Psoas muscle (tissue), 7 donors: ENCODE measurements at regions not wholly inside any gene's neighbourhood (a gene's known extent, or its start where the extent isn't known, plus 50 kb on each side); places are given as distances from the start of the nearest gene placed in this dataset.
A peak's percentile ranks its signal among the peaks of the same experiment; 100 is the strongest.

Experiments
- ATAC-seq, 4 donors: fragments of 200-7000 bp; cut with Tn5 transposase; one replicate each; pipeline ENCODE4 v1.9.1; 2020; ENCODE audit warnings: moderate library complexity in 3 of 4, mild to moderate bottlenecking in 2 of 4
- DNase-seq, 2 donors: peaks; one replicate each; pipeline ENCODE4 v3.0.0-alpha.2; 2020
- H3K27ac ChIP-seq: fragments of 200-600 bp; one replicate; pipeline ENCODE4 v1.8.0; 2022
- H3K27me3 ChIP-seq, 3 donors: fragments of 200-600 bp in 1 of 3; one replicate each; pipeline versions ENCODE4 v1.6.1 to v1.8.0; 2013 to 2022; ENCODE audit warnings: low read length in 2 of 3, mild to moderate bottlenecking in 2 of 3, moderate library complexity in 1 of 3; ENCODE audit not compliant: insufficient read depth in 3 of 3
- H3K36me3 ChIP-seq, 2 donors: fragments of 200-600 bp in 1 of 2; one replicate each; pipeline versions ENCODE4 v1.6.1 to v1.8.0; 2013 to 2022; ENCODE audit warnings: low read depth in 1 of 2, mild to moderate bottlenecking in 1 of 2, moderate library complexity in 1 of 2; ENCODE audit not compliant: insufficient read depth in 1 of 2
- H3K4me1 ChIP-seq: fragments of 200-600 bp; one replicate; pipeline ENCODE4 v1.8.0; 2022
- H3K4me3 ChIP-seq: fragments of 200-600 bp; one replicate; pipeline ENCODE4 v1.8.0; 2022; ENCODE audit warnings: mild to moderate bottlenecking
- H3K9me3 ChIP-seq: fragments of 200-600 bp; one replicate; pipeline ENCODE4 v1.8.0; 2022
- CTCF ChIP-seq: fragments of 200-600 bp; IDR thresholded peaks from one replicate; pipeline ENCODE4 v1.8.0; 2022; ENCODE audit warnings: antibody characterized with exemption
- WGBS, 3 donors: extraction: QIAGEN DNeasy Blood & Tissue Kit; methylation state at CpG; one replicate each; pipeline versions ENCODE4 v1.1.6 to v1.1.7; 2013; 5-methylcytosine and 5-hydroxymethylcytosine counted together
- intact Hi-C, 2 donors: fragments of 100-400 bp; cut with DNase I; formaldehyde crosslinking; loops; one replicate each; pipeline versions ENCODE4 v1.11.0 to v1.14.2; 2022
- donor health status: healthy with polysubstance abuse.
- donor health status: DM: no; HTN: no; CAD: no; lungs with moderate emphysema.
- donor health status: Bipolar disorder and iron deficiency.
- donor health status: healthy.
- donor health status: DM: yes; HTN: yes; CAD: no.
- donor health status: DM: no; HTN: no; CAD: no.
- donor health status: DM: yes; HTN: yes; CAD: no.

GRCh38 chr20:40108321-40108720 lies 580.7 kb downstream of the MAFB start:
- intact Hi-C loops, result no loop called here
- no peak overlapping the region for H3K27ac ChIP-seq
- peaks cover 13% of the 10 kb centered on the region for H3K4me1 ChIP-seq
- WGBS, 3 donors, result 19 to 35% (median 21%) methylated on average over 7 of the region's 7 CpGs
- no peaks in the 10 kb centered on the region for H3K36me3 ChIP-seq
- peak in 1 of 4 donors; percentile 50 for ATAC-seq
- H3K9me3 ChIP-seq, result no peaks in the 10 kb centered on the region
- no peak overlapping the region for H3K4me3 ChIP-seq
- H3K27me3 ChIP-seq, result peaks cover 0 to 2% (median 0%) of the 10 kb centered on the region in 3 donors
- DNase-seq, result peak in 1 of 2 donors; percentile 57
- TF ChIP-seq CTCF, result no peak

GRCh38 chr20:40104959-40105358 lies 584.1 kb downstream of the MAFB start:
- no peak overlapping the region for H3K4me3 ChIP-seq
- no peaks in the 10 kb centered on the region for H3K9me3 ChIP-seq
- peaks cover 13% of the 10 kb centered on the region for H3K4me1 ChIP-seq
- DNase-seq (no peak), ATAC-seq (no peak)
- 73 to 81% (median 75%) methylated on average over 5 of the region's 5 CpGs for WGBS, 3 donors
- H3K27ac ChIP-seq, result no peak overlapping the region
- intact Hi-C loops, result no loop called here
- TF ChIP-seq CTCF, result no peak
- no peaks in the 10 kb centered on the region for H3K36me3 ChIP-seq
- peaks cover 0 to 2% (median 0%) of the 10 kb centered on the region in 3 donors for H3K27me3 ChIP-seq

GRCh38 chr20:40103420-40103819 lies 585.6 kb downstream of the MAFB start:
- DNase-seq (no peak), ATAC-seq (no peak)
- H3K9me3 ChIP-seq, result no peaks in the 10 kb centered on the region
- H3K4me1 ChIP-seq, result peaks cover 8% of the 10 kb centered on the region
- H3K36me3 ChIP-seq, result no peaks in the 10 kb centered on the region
- WGBS, 3 donors, result 76 to 88% (median 81%) methylated on average over 3 of the region's 3 CpGs
- H3K27ac ChIP-seq, result no peak overlapping the region
- no peak overlapping the region for H3K4me3 ChIP-seq
- TF ChIP-seq CTCF, result no peak
- H3K27me3 ChIP-seq, result no peaks in the 10 kb centered on the region
- intact Hi-C loops, result no loop called here

GRCh38 chr20:40101560-40101959 lies 587.5 kb downstream of the MAFB start:
- no peaks in the 10 kb centered on the region for H3K9me3 ChIP-seq
- no peak for TF ChIP-seq CTCF
- ATAC-seq (no peak), DNase-seq (no peak)
- no peaks in the 10 kb centered on the region for H3K36me3 ChIP-seq
- no peak overlapping the region for H3K4me3 ChIP-seq
- no peaks in the 10 kb centered on the region for H3K4me1 ChIP-seq
- 71 to 74% (median 73%) methylated on average over 4 of the region's 4 CpGs for WGBS, 3 donors
- H3K27me3 ChIP-seq, result no peaks in the 10 kb centered on the region
- H3K27ac ChIP-seq, result no peak overlapping the region
- intact Hi-C loops, result no loop called here

GRCh38 chr20:40100261-40100660 lies 588.8 kb downstream of the MAFB start:
- Histone ChIP-seq H3K9me3 (no peaks in the 10 kb centered on the region), H3K4me1 (no peaks in the 10 kb centered on the region), H3K27me3 (no peaks in the 10 kb centered on the region), H3K4me3 (no peak overlapping the region), H3K36me3 (no peaks in the 10 kb centered on the region), H3K27ac (no peak overlapping the region)
- DNase-seq, result no peak
- no peak for ATAC-seq
- intact Hi-C loops, result no loop called here
- no peak for TF ChIP-seq CTCF
- WGBS, 3 donors, result 58 to 86% (median 60%) methylated on average over 3 of the region's 3 CpGs
